ENCODE measurements at regions not wholly inside any gene's neighbourhood (a gene's known extent, or its start where the extent isn't known, plus 50 kb on each side); places are given as distances from the start of the nearest gene placed in this dataset.

DNA sequence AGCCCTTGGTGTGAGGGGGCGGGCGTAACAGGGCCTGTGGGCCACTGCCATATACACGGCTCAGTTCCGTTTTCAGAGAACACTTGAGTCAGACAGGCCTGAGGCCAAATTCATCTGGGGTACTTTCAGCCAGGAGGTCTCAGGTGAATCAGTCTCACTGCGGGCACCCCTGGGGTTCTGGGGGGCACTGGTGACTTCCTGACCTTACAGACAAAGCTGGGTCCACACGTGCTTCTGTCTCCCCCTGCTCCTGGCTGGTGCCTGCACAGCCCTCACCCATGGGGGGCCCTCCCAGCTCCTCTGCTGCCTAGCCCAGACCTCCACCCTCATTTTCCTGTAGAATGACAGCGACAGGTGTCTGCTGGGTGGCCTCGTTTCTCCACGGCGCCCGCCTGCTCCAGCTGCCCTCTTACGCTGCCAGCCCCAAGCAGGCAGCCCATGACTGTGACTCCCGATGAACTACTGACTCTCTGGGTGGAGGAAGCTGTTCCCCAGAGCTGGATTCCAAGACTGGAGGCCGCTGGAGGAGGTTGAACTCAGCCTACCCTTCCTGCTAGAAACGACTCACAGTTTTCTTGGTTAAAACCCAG, 374.1 kb upstream of the IRX4 start:
- no peak for DNase-seq
- POLR2A ChIA-PET (ENCODE audit: partially characterized antibody): no interaction called here
- no peak overlapping the region for H3K27ac Mint-ChIP-seq

DNA sequence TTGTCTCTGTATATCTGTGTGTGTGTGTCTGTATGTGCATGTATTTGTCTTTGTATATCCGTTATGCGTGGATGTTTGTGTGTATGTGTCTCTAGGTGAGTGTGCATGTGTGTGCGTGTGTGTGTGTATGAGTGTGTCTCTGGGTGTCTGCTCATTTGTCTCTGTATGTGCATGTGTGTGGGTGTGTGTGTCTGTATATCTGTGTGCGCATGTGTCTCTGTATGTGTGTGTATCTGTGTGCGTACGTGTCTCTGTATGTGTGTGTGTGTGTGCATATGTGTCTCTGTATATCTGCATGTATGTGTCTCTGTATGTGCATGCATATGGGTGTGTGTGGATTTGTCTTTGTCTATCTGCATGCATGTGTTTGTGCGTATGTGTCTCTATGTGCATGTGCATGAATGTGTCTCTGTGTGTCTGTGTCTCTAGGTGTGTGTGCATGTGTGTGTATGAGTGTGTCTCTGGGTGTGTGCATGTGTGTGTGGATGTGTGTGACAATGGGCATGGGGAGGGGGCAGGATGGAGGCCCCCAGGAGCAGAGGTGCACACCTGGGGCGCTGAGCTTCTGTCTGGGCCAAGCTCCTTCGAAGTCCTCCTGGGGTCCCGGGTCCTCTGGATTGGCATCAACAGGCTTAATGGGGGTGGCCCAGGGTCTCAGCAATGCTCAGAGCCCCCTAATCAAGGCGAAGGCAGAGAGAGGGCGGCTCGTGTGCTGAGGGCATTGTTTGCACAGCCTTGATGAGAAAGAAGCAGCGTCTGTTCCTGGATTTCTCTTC, 373.4 kb upstream of the IRX4 start:
- no peaks in the 10 kb centered on the region for H3K9me3 ChIP-seq (ENCODE audit: control insufficient read depth in 1 of 2, low read length in 2 of 2)
- no peaks in the 10 kb centered on the region for H3K27me3 Mint-ChIP-seq
- peaks cover 0 to 8% (median 0%) of the 10 kb centered on the region in 4 donors for H3K4me1 Mint-ChIP-seq
- CTCF ChIA-PET (ENCODE audit: partially characterized antibody): no interaction called here
- no peak overlapping the region for H3K27ac Mint-ChIP-seq
- H3K4me3 ChIP-seq (ENCODE audit: low read length in 2 of 2): no peak overlapping the region
- H3K9me3 Mint-ChIP-seq: peaks cover 0 to 4% (median 0%) of the 10 kb centered on the region in 8 donors
- H3K4me3 Mint-ChIP-seq: no peak overlapping the region
- no peaks in the 10 kb centered on the region for H3K4me1 ChIP-seq (ENCODE audit: insufficient read depth, low read length)
- H3K36me3 Mint-ChIP-seq: no peaks in the 10 kb centered on the region
- no peak for DNase-seq
- no peak overlapping the region for H3K27ac ChIP-seq (ENCODE audit: low read depth, low read length)
- no peaks in the 10 kb centered on the region for H3K27me3 ChIP-seq (ENCODE audit: insufficient read depth, low read length)
- intact Hi-C loops (cut with micrococcal nuclease): no loop called here
- POLR2A ChIA-PET (ENCODE audit: partially characterized antibody): no interaction called here
- no peaks in the 10 kb centered on the region for H3K36me3 ChIP-seq (ENCODE audit: insufficient read depth, low read length)

More for the DNA sequence above, 374.1 kb upstream of the IRX4 start:
- peaks cover 0 to 8% (median 0%) of the 10 kb centered on the region in 4 donors for H3K4me1 Mint-ChIP-seq
- no peak overlapping the region for H3K27ac ChIP-seq (ENCODE audit: low read depth, low read length)
- no peaks in the 10 kb centered on the region for H3K4me1 ChIP-seq (ENCODE audit: insufficient read depth, low read length)
- H3K36me3 Mint-ChIP-seq: no peaks in the 10 kb centered on the region
- no peak overlapping the region for H3K4me3 ChIP-seq (ENCODE audit: low read length in 2 of 2)
- CTCF ChIA-PET (ENCODE audit: partially characterized antibody): no interaction called here
- H3K9me3 Mint-ChIP-seq: peaks cover 0 to 4% (median 0%) of the 10 kb centered on the region in 8 donors
- no peaks in the 10 kb centered on the region for H3K27me3 Mint-ChIP-seq
- no peaks in the 10 kb centered on the region for H3K9me3 ChIP-seq (ENCODE audit: control insufficient read depth in 1 of 2, low read length in 2 of 2)
- intact Hi-C loops (cut with micrococcal nuclease): no loop called here
- H3K27me3 ChIP-seq (ENCODE audit: insufficient read depth, low read length): no peaks in the 10 kb centered on the region
- H3K4me3 Mint-ChIP-seq: no peak overlapping the region
- H3K36me3 ChIP-seq (ENCODE audit: insufficient read depth, low read length): no peaks in the 10 kb centered on the region

DNA sequence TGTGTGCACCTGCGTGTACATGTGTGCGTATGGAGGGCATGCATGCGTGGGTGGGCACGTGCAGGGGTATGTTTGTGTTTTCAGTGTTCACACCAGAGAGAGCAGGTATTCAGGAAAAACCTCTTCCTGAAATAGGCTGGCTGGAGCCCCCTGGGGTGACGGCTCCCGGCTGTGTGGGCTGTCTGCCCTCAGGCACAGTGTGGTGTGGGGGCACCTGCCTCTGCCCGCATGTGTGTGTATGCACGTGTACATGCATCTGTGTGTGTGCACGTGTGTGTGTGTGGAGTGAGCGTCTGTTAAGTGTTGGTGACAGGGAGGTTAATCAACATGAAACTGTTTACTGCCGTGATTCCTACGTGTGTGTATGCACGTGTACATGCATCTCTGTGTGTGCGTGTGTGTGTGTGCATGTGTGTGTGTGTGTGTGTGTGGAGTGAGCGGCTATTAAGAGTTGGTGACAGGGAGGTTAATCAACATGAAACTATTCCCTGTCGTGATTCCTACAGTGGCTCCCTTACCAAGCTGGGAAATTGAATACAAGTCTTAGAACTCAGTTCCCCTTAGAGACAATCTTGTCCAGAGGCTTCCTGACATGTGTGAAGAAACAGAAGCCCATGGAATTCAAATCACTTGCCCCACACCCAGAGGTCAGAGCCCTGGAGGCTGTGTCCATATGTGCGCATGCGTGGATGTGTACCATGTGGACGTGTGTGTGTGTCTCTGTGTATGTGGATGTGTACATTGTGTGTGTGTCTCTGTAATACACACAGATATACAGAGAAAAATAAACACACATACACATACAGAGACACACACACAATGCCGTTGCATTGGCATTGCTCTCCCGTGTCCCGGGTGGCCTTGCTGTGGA, 372.4 kb upstream of the IRX4 start:
- H3K36me3 Mint-ChIP-seq: no peaks in the 10 kb centered on the region
- peaks cover 0 to 8% (median 0%) of the 10 kb centered on the region in 4 donors for H3K4me1 Mint-ChIP-seq
- Histone ChIP-seq H3K27me3 (ENCODE audit: insufficient read depth, low read length) (no peaks in the 10 kb centered on the region), H3K4me3 (ENCODE audit: low read length in 2 of 2) (no peak overlapping the region), H3K36me3 (ENCODE audit: insufficient read depth, low read length) (no peaks in the 10 kb centered on the region), H3K9me3 (ENCODE audit: control insufficient read depth in 1 of 2, low read length in 2 of 2) (no peaks in the 10 kb centered on the region), H3K4me1 (ENCODE audit: insufficient read depth, low read length) (no peaks in the 10 kb centered on the region), H3K27ac (ENCODE audit: low read depth, low read length) (no peak overlapping the region)
- ChIA-PET CTCF (ENCODE audit: partially characterized antibody) (no interaction called here), POLR2A (ENCODE audit: partially characterized antibody) (no interaction called here)
- H3K9me3 Mint-ChIP-seq: peaks cover 0 to 4% (median 0%) of the 10 kb centered on the region in 8 donors
- no peak overlapping the region for H3K27ac Mint-ChIP-seq
- intact Hi-C loops (cut with micrococcal nuclease): no loop called here
- no peaks in the 10 kb centered on the region for H3K27me3 Mint-ChIP-seq
- H3K4me3 Mint-ChIP-seq: no peak overlapping the region
- DNase-seq: no peak

DNA sequence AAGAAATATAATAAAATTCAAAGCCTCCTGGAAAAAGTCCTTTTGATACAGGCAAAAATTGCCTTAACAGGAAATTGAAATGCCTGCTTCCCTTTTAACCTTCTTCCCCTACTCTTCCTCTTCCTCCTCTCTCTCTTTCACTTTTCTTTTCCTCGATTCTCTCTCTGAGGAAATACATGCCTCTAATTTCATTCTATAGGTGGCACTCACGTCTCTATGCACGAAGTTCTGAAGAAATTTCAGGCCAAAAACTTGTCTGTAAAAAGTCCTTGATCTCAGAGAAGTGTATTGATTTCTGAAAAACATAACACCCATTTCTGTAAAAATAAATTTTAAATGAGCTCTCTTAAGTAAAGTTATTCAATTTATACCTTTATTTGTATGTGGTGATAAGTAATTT, 371.7 kb upstream of the IRX4 start:
- Mint-ChIP-seq H3K4me3 (no peak overlapping the region), H3K36me3 (no peaks in the 10 kb centered on the region), H3K4me1 (peaks cover 0 to 8% (median 0%) of the 10 kb centered on the region in 4 donors), H3K27me3 (no peaks in the 10 kb centered on the region), H3K27ac (no peak overlapping the region), H3K9me3 (peaks cover 0 to 4% (median 0%) of the 10 kb centered on the region in 8 donors)
- CTCF ChIA-PET (ENCODE audit: partially characterized antibody): no interaction called here
- H3K36me3 ChIP-seq (ENCODE audit: insufficient read depth, low read length): no peaks in the 10 kb centered on the region
- no peaks in the 10 kb centered on the region for H3K27me3 ChIP-seq (ENCODE audit: insufficient read depth, low read length)
- DNase-seq: no peak
- H3K4me1 ChIP-seq (ENCODE audit: insufficient read depth, low read length): no peaks in the 10 kb centered on the region
- no peak overlapping the region for H3K4me3 ChIP-seq (ENCODE audit: low read length in 2 of 2)
- H3K27ac ChIP-seq (ENCODE audit: low read depth, low read length): no peak overlapping the region
- POLR2A ChIA-PET (ENCODE audit: partially characterized antibody): no interaction called here
- intact Hi-C loops (cut with micrococcal nuclease): no loop called here
- no peaks in the 10 kb centered on the region for H3K9me3 ChIP-seq (ENCODE audit: control insufficient read depth in 1 of 2, low read length in 2 of 2)

DNA sequence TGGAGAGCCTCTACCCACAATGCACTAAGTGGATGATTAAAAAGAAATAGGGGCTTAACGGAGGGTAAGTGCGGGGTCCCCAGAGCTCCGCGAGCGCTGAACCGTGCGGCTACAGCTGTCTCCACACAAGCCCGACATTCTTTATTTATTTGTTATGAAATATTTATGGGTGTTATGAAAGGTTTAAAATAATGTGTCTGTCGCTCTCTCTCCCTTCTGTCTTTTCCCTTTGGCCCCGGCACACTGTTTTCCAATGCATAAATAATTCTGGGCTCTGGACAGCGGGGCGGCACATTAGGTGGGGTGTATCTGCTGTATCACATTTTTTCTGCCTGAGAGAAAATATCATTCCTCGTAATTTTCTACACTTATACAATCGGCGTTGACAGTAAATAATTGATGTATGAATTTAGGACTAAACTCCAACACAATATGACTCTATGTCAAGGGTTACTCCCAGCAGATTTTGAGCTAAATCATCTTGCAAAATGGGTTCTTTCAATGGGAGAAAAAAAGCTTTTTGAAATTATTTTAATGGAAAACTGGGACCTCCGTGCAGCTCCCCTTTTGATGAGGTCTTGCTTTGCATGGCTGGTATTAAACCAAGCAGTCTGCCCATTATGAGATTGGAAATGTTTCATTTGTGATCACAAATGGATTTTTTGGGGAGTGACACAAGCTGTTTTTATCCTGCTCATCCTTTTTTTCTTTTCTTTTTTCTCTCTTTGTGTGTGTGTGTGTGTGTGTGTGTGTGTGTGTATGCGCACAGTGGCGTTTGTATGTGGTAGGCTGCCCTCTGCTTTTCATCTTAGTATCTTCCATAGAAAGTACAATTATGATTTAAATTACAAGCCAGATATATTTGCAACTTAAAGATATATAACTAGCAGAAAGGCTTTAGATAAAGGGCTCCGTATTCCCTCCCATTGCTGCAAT, 370.6 kb upstream of the IRX4 start:
- no peaks in the 10 kb centered on the region for H3K27me3 Mint-ChIP-seq
- H3K4me1 Mint-ChIP-seq: peaks cover 0 to 8% (median 0%) of the 10 kb centered on the region in 4 donors
- no peak overlapping the region for H3K4me3 Mint-ChIP-seq
- ChIA-PET CTCF (ENCODE audit: partially characterized antibody) (interaction anchor here (0.6 kb wide), 1 partner anchor 47 kb away, joined by 3 read pairs; no protein-coding TSS in a partner anchor), POLR2A (ENCODE audit: partially characterized antibody) (no interaction called here)
- Histone ChIP-seq H3K36me3 (ENCODE audit: insufficient read depth, low read length) (no peaks in the 10 kb centered on the region), H3K27ac (ENCODE audit: low read depth, low read length) (no peak overlapping the region), H3K4me1 (ENCODE audit: insufficient read depth, low read length) (no peaks in the 10 kb centered on the region), H3K27me3 (ENCODE audit: insufficient read depth, low read length) (no peaks in the 10 kb centered on the region), H3K4me3 (ENCODE audit: low read length in 2 of 2) (no peak overlapping the region), H3K9me3 (ENCODE audit: control insufficient read depth in 1 of 2, low read length in 2 of 2) (no peaks in the 10 kb centered on the region)
- peaks cover 0 to 2% (median 0%) of the 10 kb centered on the region in 8 donors for H3K9me3 Mint-ChIP-seq
- H3K36me3 Mint-ChIP-seq: no peaks in the 10 kb centered on the region
- H3K27ac Mint-ChIP-seq: no peak overlapping the region
- no peak for DNase-seq
- intact Hi-C loops (cut with micrococcal nuclease): no loop called here

DNA sequence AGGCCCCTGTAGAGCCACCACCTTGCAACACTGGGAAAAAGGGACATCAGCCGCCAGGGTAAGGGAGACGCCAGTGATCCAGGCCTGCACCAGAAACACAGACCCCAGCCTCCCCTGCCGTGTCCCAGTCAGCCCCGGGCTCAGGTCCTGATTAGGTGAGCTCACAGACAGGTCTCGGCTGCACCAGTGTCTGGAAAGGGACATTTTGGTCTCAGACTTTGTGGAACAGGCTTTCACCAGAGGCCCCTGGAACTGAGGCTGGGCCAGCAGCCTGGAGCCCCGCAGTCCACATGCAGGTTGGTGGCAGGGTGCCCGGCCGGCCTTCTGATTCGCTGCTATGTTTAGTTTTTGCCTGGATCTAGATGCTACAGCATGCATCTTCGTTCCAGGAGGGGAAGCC, 369.0 kb upstream of the IRX4 start:
- Mint-ChIP-seq H3K9me3 (peaks cover 0 to 4% (median 0%) of the 10 kb centered on the region in 8 donors), H3K27me3 (no peaks in the 10 kb centered on the region), H3K4me1 (peaks cover 0 to 8% (median 0%) of the 10 kb centered on the region in 4 donors), H3K27ac (no peak overlapping the region), H3K4me3 (no peak overlapping the region), H3K36me3 (no peaks in the 10 kb centered on the region)
- ChIA-PET POLR2A (ENCODE audit: partially characterized antibody) (no interaction called here), CTCF (ENCODE audit: partially characterized antibody) (no interaction called here)
- no peaks in the 10 kb centered on the region for H3K9me3 ChIP-seq (ENCODE audit: control insufficient read depth in 1 of 2, low read length in 2 of 2)
- H3K4me1 ChIP-seq (ENCODE audit: insufficient read depth, low read length): no peaks in the 10 kb centered on the region
- no peak overlapping the region for H3K27ac ChIP-seq (ENCODE audit: low read depth, low read length)
- intact Hi-C loops (cut with micrococcal nuclease): no loop called here
- no peak for DNase-seq
- H3K4me3 ChIP-seq (ENCODE audit: low read length in 2 of 2): no peak overlapping the region
- H3K36me3 ChIP-seq (ENCODE audit: insufficient read depth, low read length): no peaks in the 10 kb centered on the region
- no peaks in the 10 kb centered on the region for H3K27me3 ChIP-seq (ENCODE audit: insufficient read depth, low read length)

Measured in CD4-positive, alpha-beta memory T cell (primary cell).